ENCODE measurements at regions not wholly inside any gene's neighbourhood (a gene's known extent, or its start where the extent isn't known, plus 50 kb on each side); places are given as distances from the start of the nearest gene placed in this dataset.

GRCh38 chr5:138661991-138662434 lies 86.8 kb upstream of the HSPA9 start:
- peaks cover 14% of the 10 kb centered on the region for H3K4me1 Mint-ChIP-seq
- H3K9me3 Mint-ChIP-seq = no peaks in the 10 kb centered on the region
- peaks cover 90% of the 10 kb centered on the region for H3K27me3 Mint-ChIP-seq
- ChIA-PET CTCF (no interaction called here), POLR2A (interaction anchor here (1.1 kb wide), 1 partner anchor 632 kb away, joined by 3 read pairs; the partner anchor contains the start of gene MATR3)
- no peak overlapping the region for H3K27ac Mint-ChIP-seq
- no peak overlapping the region for H3K4me3 Mint-ChIP-seq
- H3K36me3 Mint-ChIP-seq (ENCODE audit: low read depth) = no peaks in the 10 kb centered on the region
- DNase-seq = no peak

GRCh38 chr5:138661291-138661960 lies 86.2 kb upstream of the HSPA9 start:
- Mint-ChIP-seq H3K9me3 (no peaks in the 10 kb centered on the region), H3K4me1 (peaks cover 14% of the 10 kb centered on the region), H3K4me3 (no peak overlapping the region), H3K27ac (no peak overlapping the region), H3K36me3 (ENCODE audit: low read depth) (no peaks in the 10 kb centered on the region), H3K27me3 (peaks cover 90% of the 10 kb centered on the region)
- CTCF ChIA-PET = no interaction called here
- DNase-seq = no peak
- POLR2A ChIA-PET = interaction anchor here (1.1 kb wide), 1 partner anchor 632 kb away, joined by 3 read pairs; the partner anchor contains the start of gene MATR3

GRCh38 chr5:138660051-138660572 lies 84.9 kb upstream of the HSPA9 start:
- peaks cover 90% of the 10 kb centered on the region for H3K27me3 Mint-ChIP-seq
- H3K4me3 Mint-ChIP-seq = no peak overlapping the region
- ChIA-PET POLR2A (no interaction called here), CTCF (no interaction called here)
- H3K4me1 Mint-ChIP-seq = peaks cover 15% of the 10 kb centered on the region
- DNase-seq = no peak
- H3K27ac Mint-ChIP-seq = no peak overlapping the region
- no peaks in the 10 kb centered on the region for H3K36me3 Mint-ChIP-seq (ENCODE audit: low read depth)
- H3K9me3 Mint-ChIP-seq = no peaks in the 10 kb centered on the region

GRCh38 chr5:138659561-138659960 lies 84.4 kb upstream of the HSPA9 start:
- Mint-ChIP-seq H3K27me3 (peaks cover 91% of the 10 kb centered on the region), H3K4me3 (no peak overlapping the region), H3K36me3 (ENCODE audit: low read depth) (no peaks in the 10 kb centered on the region), H3K9me3 (no peaks in the 10 kb centered on the region), H3K4me1 (peaks cover 20% of the 10 kb centered on the region), H3K27ac (no peak overlapping the region)
- POLR2A ChIA-PET = no interaction called here
- CTCF ChIA-PET = interaction anchor here (1.0 kb wide), 1 partner anchor 10 kb away, joined by 3 read pairs; no protein-coding TSS in a partner anchor
- no peak for DNase-seq

- H3K9me3 Mint-ChIP-seq = no peaks in the 10 kb centered on the region
- POLR2A ChIA-PET = no interaction called here
- no peak overlapping the region for H3K27ac Mint-ChIP-seq
- H3K27me3 Mint-ChIP-seq = peaks cover 90% of the 10 kb centered on the region
- no peaks in the 10 kb centered on the region for H3K36me3 Mint-ChIP-seq (ENCODE audit: low read depth)
- no peak overlapping the region for H3K4me3 Mint-ChIP-seq
- DNase-seq = no peak
- H3K4me1 Mint-ChIP-seq = peaks cover 25% of the 10 kb centered on the region
- CTCF ChIA-PET = interaction anchor here (1.0 kb wide), 1 partner anchor 10 kb away, joined by 3 read pairs; no protein-coding TSS in a partner anchor
Measured at GRCh38 chr5:138659121-138659520, 83.9 kb upstream of the HSPA9 start.

GRCh38 chr5:138658676-138659075 lies 83.5 kb upstream of the HSPA9 start:
- CTCF ChIA-PET = interaction anchor here (1.0 kb wide), 1 partner anchor 9 kb away, joined by 3 read pairs; no protein-coding TSS in a partner anchor
- no peak for DNase-seq
- Mint-ChIP-seq H3K27ac (no peak overlapping the region), H3K36me3 (ENCODE audit: low read depth) (no peaks in the 10 kb centered on the region), H3K27me3 (peaks cover 92% of the 10 kb centered on the region), H3K4me3 (no peak overlapping the region), H3K4me1 (peaks cover 28% of the 10 kb centered on the region), H3K9me3 (no peaks in the 10 kb centered on the region)
- POLR2A ChIA-PET = no interaction called here

GRCh38 chr5:138657360-138657759 lies 82.2 kb upstream of the HSPA9 start:
- Mint-ChIP-seq H3K9me3 (no peaks in the 10 kb centered on the region), H3K36me3 (ENCODE audit: low read depth) (no peaks in the 10 kb centered on the region), H3K27ac (no peak overlapping the region), H3K4me3 (no peak overlapping the region), H3K4me1 (peaks cover 19% of the 10 kb centered on the region), H3K27me3 (peaks cover 94% of the 10 kb centered on the region)
- DNase-seq = no peak
- POLR2A ChIA-PET = interaction anchor here (0.6 to 1.2 kb wide), 2 partner anchors 8 to 15 kb away, joined by 4 to 5 read pairs; no protein-coding TSS in a partner anchor
- CTCF ChIA-PET = no interaction called here

GRCh38 chr5:138656916-138657315 lies 81.7 kb upstream of the HSPA9 start:
- Mint-ChIP-seq H3K4me3 (no peak overlapping the region), H3K36me3 (ENCODE audit: low read depth) (no peaks in the 10 kb centered on the region), H3K27me3 (peaks cover 93% of the 10 kb centered on the region), H3K9me3 (no peaks in the 10 kb centered on the region), H3K4me1 (peaks cover 19% of the 10 kb centered on the region), H3K27ac (no peak overlapping the region)
- DNase-seq = no peak
- ChIA-PET POLR2A (interaction anchor here (0.6 to 1.2 kb wide), 2 partner anchors 8 to 16 kb away, joined by 4 to 5 read pairs; no protein-coding TSS in a partner anchor), CTCF (no interaction called here)

GRCh38 chr5:138655530-138656190 lies 80.5 kb upstream of the HSPA9 start:
- H3K9me3 Mint-ChIP-seq = no peaks in the 10 kb centered on the region
- H3K36me3 Mint-ChIP-seq (ENCODE audit: low read depth) = no peaks in the 10 kb centered on the region
- H3K4me3 Mint-ChIP-seq = no peak overlapping the region
- H3K27ac Mint-ChIP-seq = no peak overlapping the region
- POLR2A ChIA-PET = interaction anchor here (0.9 kb wide), 1 partner anchor 11 kb away, joined by 4 read pairs; no protein-coding TSS in a partner anchor
- H3K27me3 Mint-ChIP-seq = peaks cover 93% of the 10 kb centered on the region
- H3K4me1 Mint-ChIP-seq = peaks cover 19% of the 10 kb centered on the region
- no peak for DNase-seq
- CTCF ChIA-PET = interaction anchor here (1.0 kb wide), 1 partner anchor 9 kb away, joined by 3 read pairs; no protein-coding TSS in a partner anchor

GRCh38 chr5:138654281-138654867 lies 79.2 kb upstream of the HSPA9 start:
- Mint-ChIP-seq H3K4me3 (no peak overlapping the region), H3K4me1 (peaks cover 19% of the 10 kb centered on the region), H3K27me3 (peaks cover 91% of the 10 kb centered on the region), H3K27ac (no peak overlapping the region), H3K9me3 (no peaks in the 10 kb centered on the region), H3K36me3 (ENCODE audit: low read depth) (no peaks in the 10 kb centered on the region)
- POLR2A ChIA-PET = interaction anchor here (0.5 to 2.1 kb wide), 4 partner anchors 10 to 717 kb away, joined by 3 to 9 read pairs (median 6); partner anchors contain the start of gene HSPA9
- peak; percentile 70 for DNase-seq
- CTCF ChIA-PET = interaction anchor here (0.6 to 1.0 kb wide), 3 partner anchors 14 to 289 kb away, joined by 3 read pairs; no protein-coding TSS in a partner anchor

GRCh38 chr5:138653502-138653901 lies 78.3 kb upstream of the HSPA9 start:
- Mint-ChIP-seq H3K4me3 (no peak overlapping the region), H3K27me3 (peaks cover 91% of the 10 kb centered on the region), H3K27ac (no peak overlapping the region), H3K9me3 (no peaks in the 10 kb centered on the region), H3K4me1 (peaks cover 19% of the 10 kb centered on the region), H3K36me3 (ENCODE audit: low read depth) (no peaks in the 10 kb centered on the region)
- POLR2A ChIA-PET = interaction anchor here (1.0 to 2.1 kb wide), 3 partner anchors 15 to 80 kb away, joined by 3 to 9 read pairs (median 7); partner anchors contain the start of gene HSPA9
- CTCF ChIA-PET = interaction anchor here (1.0 kb wide), 1 partner anchor 94 kb away, joined by 3 read pairs; no protein-coding TSS in a partner anchor
- DNase-seq = peak; percentile 20

GRCh38 chr5:138651767-138652117 lies 76.5 kb upstream of the HSPA9 start:
- Mint-ChIP-seq H3K27ac (no peak overlapping the region), H3K36me3 (ENCODE audit: low read depth) (no peaks in the 10 kb centered on the region), H3K4me1 (peaks cover 19% of the 10 kb centered on the region), H3K4me3 (no peak overlapping the region), H3K9me3 (no peaks in the 10 kb centered on the region), H3K27me3 (peaks cover 95% of the 10 kb centered on the region)
- ChIA-PET POLR2A (no interaction called here), CTCF (interaction anchor here (1.1 to 2.1 kb wide), 2 partner anchors 11 to 72 kb away, joined by 3 to 9 read pairs; no protein-coding TSS in a partner anchor)
- no peak for DNase-seq
